Right lobe of liver (tissue), 6 donors: ENCODE measurements at regions not wholly inside any gene's neighbourhood (a gene's known extent, or its start where the extent isn't known, plus 50 kb on each side); places are given as distances from the start of the nearest gene placed in this dataset.
A peak's percentile ranks its signal among the peaks of the same experiment; 100 is the strongest.

Source experiments
- ATAC-seq, 4 donors: fragments of 200-7000 bp; cut with Tn5 transposase; one replicate each; pipeline ENCODE4 v1.9.1; 2020; ENCODE audit warnings: mild to moderate bottlenecking in 4 of 4, moderate library complexity in 4 of 4
- DNase-seq, 3 donors: peaks; one replicate each; pipeline ENCODE4 v3.0.0-alpha.2; 2020
- H3K27ac ChIP-seq, 3 donors: fragments of 200-600 bp; one replicate each; pipeline ENCODE4 v1.8.0; 2022
- H3K27me3 ChIP-seq, 2 donors: fragments of 200-600 bp; one replicate each; pipeline ENCODE4 v1.8.0; 2022
- H3K36me3 ChIP-seq, 4 donors: fragments of 200-600 bp; sonication (generic) in 1 of 4; one replicate each; pipeline versions ENCODE4 v1.5.1 to v1.8.0; 2017 to 2022; ENCODE audit warnings: control low read depth in 1 of 4
- H3K4me1 ChIP-seq, 4 donors: fragments of 200-600 bp; sonication (generic) in 1 of 4; one replicate each; pipeline versions ENCODE4 v1.5.1 to v1.8.0; 2017 to 2022; ENCODE audit warnings: control low read depth in 1 of 4
- H3K4me3 ChIP-seq, 3 donors: fragments of 200-600 bp; one replicate each; pipeline ENCODE4 v1.8.0; 2022
- H3K9me3 ChIP-seq, 4 donors: fragments of 200-600 bp; sonication (generic) in 1 of 4; one replicate each; pipeline versions ENCODE4 v1.5.1 to v1.8.0; 2017 to 2022; ENCODE audit warnings: control low read depth in 1 of 4
- POLR2A ChIP-seq: fragments of 450-650 bp; IDR thresholded peaks from one replicate; pipeline ENCODE4 v1.6.1; 2017; ENCODE audit warnings: antibody characterized with exemption, mild to moderate bottlenecking
- whole genome bisulfite sequencing: methylation state at CpG from one replicate; pipeline ENCODE4 v1.1.6; 2018; ENCODE audit warnings: low coverage, low lambda C conversion rate; ENCODE audit not compliant: insufficient coverage; ENCODE audit errors: missing lambda C conversion rate; 5-methylcytosine and 5-hydroxymethylcytosine counted together
- intact Hi-C, 2 donors: fragments of 100-400 bp; cut with DNase I; formaldehyde crosslinking; loops; one replicate each; pipeline versions ENCODE4 v1.11.2 to v1.14.1; 2022
- TF ChIP-seq, protein P1 (sequence below), 4 donors: fragments of 200-600 bp in 3 of 4; fragments of 450-650 bp in 1 of 4; IDR thresholded peaks; one replicate each; pipeline versions ENCODE4 v1.5.1 to v1.8.0; 2016 to 2022; ENCODE audit warnings: antibody characterized with exemption in 4 of 4, mild to moderate bottlenecking in 2 of 4
- donor health status: DM: no; HTN: yes; CAD: no.
- donor health status: DM: no; HTN: no; CAD: no.
- donor health status: DM: no; HTN: no; CAD: no.
- donor health status: DM: no; HTN: yes; CAD: no.
- donor health status: DM: no; HTN: yes; CAD: no.

DNA sequence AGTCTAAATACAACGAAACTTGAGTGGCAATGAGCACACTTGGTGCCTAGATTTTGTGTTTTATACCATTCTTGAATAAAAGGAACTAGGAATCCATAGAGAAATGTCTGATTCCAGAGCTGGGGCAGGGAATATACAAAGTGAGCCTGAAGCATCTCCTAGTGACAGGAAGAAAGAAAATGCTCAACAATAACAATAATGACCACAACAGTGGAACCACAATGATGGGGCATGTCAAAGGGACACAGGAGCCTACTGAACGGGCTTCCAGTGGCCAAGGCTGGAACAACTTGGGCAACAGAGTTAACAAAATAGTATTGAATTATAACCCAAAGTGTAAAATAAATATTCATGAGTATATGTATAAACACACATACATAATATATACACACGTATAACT lies 94.4 kb upstream of the ADCY1 start:
- H3K9me3 ChIP-seq: no peaks in the 10 kb centered on the region
- H3K4me3 ChIP-seq: no peak overlapping the region
- WGBS: 51% methylated on average over 3 of the region's 3 CpGs
- intact Hi-C loops: no loop called here
- H3K27ac ChIP-seq: no peak overlapping the region
- TF ChIP-seq POLR2A: no peak
- TF ChIP-seq, protein P1, sequence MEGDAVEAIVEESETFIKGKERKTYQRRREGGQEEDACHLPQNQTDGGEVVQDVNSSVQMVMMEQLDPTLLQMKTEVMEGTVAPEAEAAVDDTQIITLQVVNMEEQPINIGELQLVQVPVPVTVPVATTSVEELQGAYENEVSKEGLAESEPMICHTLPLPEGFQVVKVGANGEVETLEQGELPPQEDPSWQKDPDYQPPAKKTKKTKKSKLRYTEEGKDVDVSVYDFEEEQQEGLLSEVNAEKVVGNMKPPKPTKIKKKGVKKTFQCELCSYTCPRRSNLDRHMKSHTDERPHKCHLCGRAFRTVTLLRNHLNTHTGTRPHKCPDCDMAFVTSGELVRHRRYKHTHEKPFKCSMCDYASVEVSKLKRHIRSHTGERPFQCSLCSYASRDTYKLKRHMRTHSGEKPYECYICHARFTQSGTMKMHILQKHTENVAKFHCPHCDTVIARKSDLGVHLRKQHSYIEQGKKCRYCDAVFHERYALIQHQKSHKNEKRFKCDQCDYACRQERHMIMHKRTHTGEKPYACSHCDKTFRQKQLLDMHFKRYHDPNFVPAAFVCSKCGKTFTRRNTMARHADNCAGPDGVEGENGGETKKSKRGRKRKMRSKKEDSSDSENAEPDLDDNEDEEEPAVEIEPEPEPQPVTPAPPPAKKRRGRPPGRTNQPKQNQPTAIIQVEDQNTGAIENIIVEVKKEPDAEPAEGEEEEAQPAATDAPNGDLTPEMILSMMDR (IDR thresholded peaks at IDR 0.05): no peak
- no peaks in the 10 kb centered on the region for H3K4me1 ChIP-seq
- ATAC-seq: no peak
- no peak for DNase-seq
- no peaks in the 10 kb centered on the region for H3K36me3 ChIP-seq
- no peaks in the 10 kb centered on the region for H3K27me3 ChIP-seq

DNA sequence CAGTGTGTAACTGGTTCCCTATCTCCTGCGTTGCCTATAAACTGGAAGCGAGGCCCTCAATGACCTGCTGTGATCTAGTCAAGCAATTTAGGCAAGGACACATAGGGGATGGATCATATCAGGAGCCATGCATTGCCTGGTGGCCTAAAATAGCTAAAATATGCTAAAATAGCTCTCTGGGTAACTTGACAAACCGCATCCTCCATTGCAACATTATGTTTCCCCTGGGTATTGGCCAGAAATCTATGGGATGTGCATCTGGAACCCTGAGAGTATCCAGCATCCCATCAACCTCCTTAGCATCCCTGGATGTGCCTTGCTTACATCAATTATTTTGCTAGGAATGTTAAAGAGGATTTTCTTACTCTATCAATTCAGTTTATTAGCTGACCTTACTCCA lies 91.7 kb upstream of the ADCY1 start:
- no peaks in the 10 kb centered on the region for H3K4me1 ChIP-seq
- H3K36me3 ChIP-seq: no peaks in the 10 kb centered on the region
- H3K27me3 ChIP-seq: no peaks in the 10 kb centered on the region
- DNase-seq (no peak), ATAC-seq (no peak)
- no peak overlapping the region for H3K4me3 ChIP-seq
- no peaks in the 10 kb centered on the region for H3K9me3 ChIP-seq
- WGBS: 56% methylated on average over 3 of the region's 3 CpGs
- TF ChIP-seq, protein P1 (IDR thresholded peaks at IDR 0.05): no peak
- no peak for TF ChIP-seq POLR2A
- intact Hi-C loops: no loop called here
- no peak overlapping the region for H3K27ac ChIP-seq

DNA sequence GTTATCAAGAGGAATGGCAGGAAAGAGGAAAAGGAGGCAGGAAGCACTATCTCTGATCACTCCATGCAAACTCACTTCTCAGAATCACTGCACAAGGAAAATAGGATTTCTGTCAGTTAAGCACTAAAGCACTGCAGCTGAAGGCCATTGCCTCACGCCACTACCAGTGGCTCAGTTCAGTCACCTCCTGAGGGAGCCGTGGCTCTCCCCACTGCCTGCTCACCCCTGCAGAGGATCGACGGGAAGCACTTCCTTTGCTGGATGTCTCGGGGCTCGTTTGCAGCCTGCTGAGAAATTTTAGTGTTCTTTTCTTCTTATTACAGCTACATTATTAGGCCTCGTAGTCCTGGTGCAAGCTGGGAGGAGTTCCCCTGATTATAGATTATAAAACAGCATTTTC lies 90.1 kb upstream of the ADCY1 start:
- no peaks in the 10 kb centered on the region for H3K4me1 ChIP-seq
- 19% methylated on average over 5 of the region's 7 CpGs for WGBS
- H3K4me3 ChIP-seq: no peak overlapping the region
- DNase-seq: no peak
- peak in 2 of 4 donors; percentile 25 to 37 for ATAC-seq
- H3K9me3 ChIP-seq: no peaks in the 10 kb centered on the region
- H3K27me3 ChIP-seq: no peaks in the 10 kb centered on the region
- intact Hi-C loops: no loop called here
- TF ChIP-seq, protein P1 (IDR thresholded peaks at IDR 0.05): no peak
- TF ChIP-seq POLR2A: no peak
- H3K36me3 ChIP-seq: no peaks in the 10 kb centered on the region
- no peak overlapping the region for H3K27ac ChIP-seq

DNA sequence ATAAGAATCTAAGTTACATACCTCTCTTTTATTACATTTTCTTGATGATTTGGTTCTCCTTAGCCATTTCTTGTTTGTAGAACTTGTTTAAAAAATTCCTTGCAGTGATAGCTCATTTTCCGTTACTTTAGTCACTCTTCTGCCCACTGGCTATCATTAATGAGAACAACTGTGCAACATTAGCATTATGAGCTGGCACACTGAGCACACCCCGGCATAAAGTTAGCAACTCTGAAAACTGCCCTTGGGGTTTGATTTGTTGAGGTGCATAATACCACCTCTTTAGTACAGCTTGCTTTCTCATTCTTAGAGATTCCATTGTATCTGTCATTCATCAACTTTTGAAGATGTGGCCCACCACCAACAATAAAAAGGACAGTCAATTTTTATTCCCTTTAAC lies 87.6 kb upstream of the ADCY1 start:
- ATAC-seq: no peak
- intact Hi-C loops: no loop called here
- WGBS: 71% methylated on average over 2 of the region's 2 CpGs

More for the DNA sequence above, 87.6 kb upstream of the ADCY1 start:
- Histone ChIP-seq H3K9me3 (no peaks in the 10 kb centered on the region), H3K27ac (no peak overlapping the region), H3K36me3 (no peaks in the 10 kb centered on the region), H3K4me3 (no peak overlapping the region), H3K27me3 (no peaks in the 10 kb centered on the region), H3K4me1 (no peaks in the 10 kb centered on the region)
- DNase-seq: no peak
- TF ChIP-seq, protein P1 (IDR thresholded peaks at IDR 0.05): no peak
- no peak for TF ChIP-seq POLR2A
